ENCODE measurements at regions not wholly inside any gene's neighbourhood (a gene's known extent, or its start where the extent isn't known, plus 50 kb on each side); places are given as distances from the start of the nearest gene placed in this dataset.

DNA sequence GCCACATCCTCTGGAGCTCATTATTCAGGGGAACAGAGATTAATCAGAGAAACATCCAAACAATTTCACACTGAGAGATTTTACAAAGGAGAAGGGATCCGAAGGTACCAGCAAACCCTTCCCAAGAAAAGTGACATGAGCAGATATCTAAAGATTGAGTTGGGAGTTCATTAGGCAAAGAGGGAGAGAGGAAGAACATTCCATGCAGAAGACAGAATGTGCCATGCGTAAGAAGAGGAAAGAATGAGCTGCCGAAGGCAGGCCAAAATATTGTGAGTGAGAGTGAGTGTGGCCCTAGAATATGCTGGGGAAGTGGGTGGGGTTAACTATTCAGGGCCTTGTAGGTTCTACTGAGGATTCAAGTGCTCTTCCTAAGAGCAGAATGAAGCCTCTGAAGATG lies 50.0 kb upstream of the LYVE1 start:
- no peak for DNase-seq

Measured in CD4-positive, alpha-beta T cell treated with Interleukin-17A for 1 hour (primary cell).